ENCODE measurements at regions not wholly inside any gene's neighbourhood (a gene's known extent, or its start where the extent isn't known, plus 50 kb on each side); places are given as distances from the start of the nearest gene placed in this dataset.

GRCh38 chr2:220227266-220227920 lies 600.0 kb downstream of the SLC4A3 start:
- DNase-seq (ENCODE audit: low spot score), result no peak
- no peak overlapping the region for H3K4me3 ChIP-seq
- no peak for TF ChIP-seq CTCF (IDR thresholded peaks at IDR 0.05)

GRCh38 chr2:220228310-220229006 lies 601.0 kb downstream of the SLC4A3 start:
- Histone ChIP-seq H3K27ac (no peak overlapping the region), H3K4me3 (no peak overlapping the region)
- no peak for DNase-seq (ENCODE audit: low spot score)
- TF ChIP-seq CTCF (IDR thresholded peaks at IDR 0.05), result no peak

More at GRCh38 chr2:220227266-220227920, 600.0 kb downstream of the SLC4A3 start:
- no peak overlapping the region for H3K27ac ChIP-seq

- Histone ChIP-seq H3K27ac (no peak overlapping the region), H3K4me3 (no peak overlapping the region)
- no peak for TF ChIP-seq CTCF (IDR thresholded peaks at IDR 0.05)
- DNase-seq (ENCODE audit: low spot score), result no peak
These were observed 613.2 kb downstream of the SLC4A3 start for GRCh38 chr2:220240641-220241040.

- TF ChIP-seq CTCF (IDR thresholded peaks at IDR 0.05), result no peak
- no peak for DNase-seq (ENCODE audit: low spot score)
- Histone ChIP-seq H3K4me3 (no peak overlapping the region), H3K27ac (no peak overlapping the region)
These were observed 614.0 kb downstream of the SLC4A3 start for GRCh38 chr2:220241423-220241822.

GRCh38 chr2:220243571-220243970 lies 616.1 kb downstream of the SLC4A3 start:
- no peak for TF ChIP-seq CTCF (IDR thresholded peaks at IDR 0.05)
- H3K27ac ChIP-seq, result no peak overlapping the region
- no peak overlapping the region for H3K4me3 ChIP-seq
- DNase-seq (ENCODE audit: low spot score), result no peak

GRCh38 chr2:220246386-220246785 lies 619.0 kb downstream of the SLC4A3 start:
- no peak for TF ChIP-seq CTCF (IDR thresholded peaks at IDR 0.05)
- Histone ChIP-seq H3K27ac (no peak overlapping the region), H3K4me3 (no peak overlapping the region)
- no peak for DNase-seq (ENCODE audit: low spot score)
